ENCODE measurements at regions not wholly inside any gene's neighbourhood (a gene's known extent, or its start where the extent isn't known, plus 50 kb on each side); places are given as distances from the start of the nearest gene placed in this dataset.
"Not testable (repeated sequence)": the region's sequence is repeated elsewhere in the genome, so short reads cannot be mapped to it uniquely, and the experiment has no call there.

GRCh38 chr3:34090876-34091275 is 292.4 kb downstream of the PDCD6IP start (continued):
- no peak for TF ChIP-seq ETV6 (conservative IDR thresholded peaks at IDR 0.05 in 1 of 2, IDR thresholded peaks at IDR 0.05 in 1 of 2; ENCODE audit: borderline replicate concordance in 1 of 2, low read depth in 1 of 2)
- TF ChIP-seq SMC3 (IDR thresholded peaks at IDR 0.05; ENCODE audit: borderline replicate concordance, low read length) = no peak
- no peak for TF ChIP-seq EGR1 (IDR thresholded peaks at IDR 0.05; ENCODE audit: borderline replicate concordance in 1 of 2, low read depth in 2 of 2, low read length in 2 of 2)
- TF ChIP-seq JUND (IDR thresholded peaks at IDR 0.05; ENCODE audit: low read depth, low read length) = no peak
- TF ChIP-seq SIN3A (IDR thresholded peaks at IDR 0.05; ENCODE audit: low read depth, low read length) = no peak
- TF ChIP-seq RFX5 (IDR thresholded peaks at IDR 0.05; ENCODE audit: low read depth, low read length) = no peak
- TF ChIP-seq, protein P1, sequence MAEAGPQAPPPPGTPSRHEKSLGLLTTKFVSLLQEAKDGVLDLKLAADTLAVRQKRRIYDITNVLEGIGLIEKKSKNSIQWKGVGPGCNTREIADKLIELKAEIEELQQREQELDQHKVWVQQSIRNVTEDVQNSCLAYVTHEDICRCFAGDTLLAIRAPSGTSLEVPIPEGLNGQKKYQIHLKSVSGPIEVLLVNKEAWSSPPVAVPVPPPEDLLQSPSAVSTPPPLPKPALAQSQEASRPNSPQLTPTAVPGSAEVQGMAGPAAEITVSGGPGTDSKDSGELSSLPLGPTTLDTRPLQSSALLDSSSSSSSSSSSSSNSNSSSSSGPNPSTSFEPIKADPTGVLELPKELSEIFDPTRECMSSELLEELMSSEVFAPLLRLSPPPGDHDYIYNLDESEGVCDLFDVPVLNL (IDR thresholded peaks at IDR 0.05; ENCODE audit: low read depth, low read length) = no peak

DNA sequence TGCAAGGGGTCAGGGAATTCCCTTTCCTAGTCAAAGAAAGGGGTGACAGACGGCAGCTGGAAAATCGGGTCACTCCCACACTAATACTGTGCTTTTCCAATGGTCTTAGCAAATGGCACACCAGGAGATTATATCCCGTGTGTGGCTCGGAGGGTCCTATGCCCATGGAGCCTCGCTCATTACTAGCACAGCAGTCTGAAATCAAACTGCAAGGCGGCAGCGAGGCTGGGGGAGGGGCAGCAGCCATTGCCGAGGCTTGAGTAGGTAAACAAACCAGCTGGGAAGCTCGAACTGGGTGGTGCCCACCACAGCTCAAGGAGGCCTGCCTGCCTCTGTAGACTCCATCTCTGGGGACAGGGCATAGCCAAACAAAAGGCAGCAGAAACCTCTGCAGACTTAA is 295.9 kb downstream of the PDCD6IP start:
- H3K9ac ChIP-seq (ENCODE audit: control insufficient read depth, insufficient read depth, low read length); DNase-seq (ENCODE audit: low read depth, low spot score); H3K4me2 ChIP-seq (ENCODE audit: control insufficient read depth, insufficient read depth); H3K36me3 ChIP-seq (ENCODE audit: control insufficient read depth in 2 of 2, insufficient read depth in 2 of 2, low read length in 1 of 2); POLR2A ChIA-PET; H3K4me3 ChIP-seq; FAIRE-seq; ATAC-seq; SMC1A ChIA-PET (ENCODE audit: uncharacterized antibody, unreplicated experiment); H4K20me1 ChIP-seq (ENCODE audit: control insufficient read depth, insufficient read depth); BruUV-seq (replicated peaks); H2AFZ ChIP-seq (ENCODE audit: control insufficient read depth, low read depth, low read length); H3K27ac ChIP-seq (ENCODE audit: control insufficient read depth, insufficient read depth); H3K4me1 ChIP-seq (ENCODE audit: control insufficient read depth, insufficient read depth, low read length); H3K27me3 ChIP-seq (replicated peaks in 1 of 2; ENCODE audit: control insufficient read depth in 2 of 2, insufficient read depth in 2 of 2, low read length in 1 of 2); H3K79me2 ChIP-seq (ENCODE audit: control insufficient read depth, insufficient read depth, low read length); CTCF ChIA-PET; intact Hi-C loops (cut with micrococcal nuclease; ENCODE audit: unreplicated experiment); in situ Hi-C loops (cut with MboI); RAD21 ChIA-PET (ENCODE audit: unreplicated experiment); H3K9me3 ChIP-seq (replicated peaks; ENCODE audit: control insufficient read depth, insufficient read depth, low read length): not testable (repeated sequence)
- 61% methylated on average over 9 of the region's 9 CpGs for WGBS (ENCODE audit: insufficient coverage, insufficient replicate concordance, low lambda C conversion rate, missing lambda C conversion rate)
